NCI-H524 (cell line): ENCODE measurements at regions not wholly inside any gene's neighbourhood (a gene's known extent, or its start where the extent isn't known, plus 50 kb on each side); places are given as distances from the start of the nearest gene placed in this dataset.
"Not testable (repeated sequence)": the region's sequence is repeated elsewhere in the genome, so short reads cannot be mapped to it uniquely, and the experiment has no call there.

Experiments
- DNase-seq, 2 experiments: peaks; one replicate each; lab custom pipeline; 2025; lab: John Stamatoyannopoulos, UW

DNA sequence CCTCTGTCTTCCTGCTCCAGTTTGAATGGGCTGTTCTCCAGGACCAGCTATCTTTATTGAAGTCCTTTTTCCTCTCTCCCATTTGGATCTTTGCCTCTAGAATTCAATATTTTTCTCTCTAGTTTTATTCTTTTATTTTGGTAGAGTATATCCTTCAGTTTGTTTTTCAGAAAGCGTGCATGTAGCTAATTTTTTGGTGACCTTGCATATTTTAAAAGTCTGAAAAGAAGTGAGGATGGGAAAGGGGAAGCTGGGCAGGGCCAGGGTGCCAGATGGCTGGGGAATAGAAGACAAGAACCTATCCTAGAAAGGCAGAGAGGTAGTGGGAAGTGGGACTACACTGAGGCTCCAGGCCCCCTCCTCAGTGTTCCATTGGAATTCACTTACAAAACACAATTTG lies 95.0 kb upstream of the ZBED5 start:
- no peak for DNase-seq

DNA sequence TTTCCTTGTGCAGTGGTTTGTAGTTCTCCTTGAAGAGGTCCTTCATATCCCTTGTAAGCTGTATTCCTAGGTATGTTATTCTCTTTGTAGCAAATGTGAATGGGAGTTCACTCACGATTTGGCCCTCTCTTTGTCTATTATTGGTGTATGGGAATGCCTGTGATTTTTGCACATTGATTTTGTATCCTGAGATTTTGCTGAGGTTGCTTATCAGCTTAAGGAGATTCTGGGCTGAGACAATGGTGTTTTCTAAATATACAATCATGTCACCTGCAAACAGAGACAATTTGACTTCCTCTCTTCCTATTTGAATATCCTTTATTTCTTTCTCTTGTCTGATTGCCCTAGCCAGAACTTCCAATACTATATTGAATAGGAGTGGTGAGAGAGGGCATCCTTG lies 90.1 kb upstream of the ZBED5 start:
- DNase-seq: not testable (repeated sequence)

DNA sequence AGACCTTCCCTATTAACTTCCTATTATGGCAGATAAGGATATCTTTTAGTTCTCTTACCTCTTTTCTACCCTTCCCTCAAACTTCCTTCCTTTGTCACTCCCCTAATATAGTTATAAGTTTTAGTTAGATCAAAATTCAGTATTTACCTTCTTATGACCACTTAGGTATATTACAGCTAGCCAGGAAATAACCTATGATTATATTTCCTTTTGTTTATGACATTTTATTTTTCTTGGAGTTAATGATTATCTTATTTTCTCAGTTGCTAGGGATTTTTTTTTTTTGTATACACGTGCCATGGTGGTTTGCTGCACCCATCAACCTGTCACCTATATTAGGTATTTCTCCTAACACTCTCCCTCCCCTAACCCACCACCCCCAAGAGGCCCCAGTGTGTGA lies 88.2 kb upstream of the ZBED5 start:
- DNase-seq: no peak

DNA sequence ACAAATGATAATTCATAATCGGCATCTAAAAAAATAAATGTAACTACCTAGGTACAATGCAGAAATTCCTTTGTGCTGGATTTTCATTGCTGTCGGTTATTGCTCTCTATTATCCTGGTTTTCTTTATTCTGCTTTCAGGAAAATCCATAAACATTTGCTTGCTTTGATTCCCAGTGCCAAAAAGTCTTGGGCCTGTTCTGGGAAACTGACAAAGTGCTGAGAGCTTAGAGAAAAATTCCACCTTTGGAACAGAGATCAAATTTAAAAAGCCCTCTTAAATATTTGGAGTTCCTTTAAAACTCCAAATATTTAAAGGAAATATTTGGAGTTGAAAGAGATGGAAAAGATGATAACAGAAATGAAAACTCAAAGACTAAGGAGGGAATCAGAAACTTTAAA lies 87.3 kb upstream of the ZBED5 start:
- DNase-seq: no peak

DNA sequence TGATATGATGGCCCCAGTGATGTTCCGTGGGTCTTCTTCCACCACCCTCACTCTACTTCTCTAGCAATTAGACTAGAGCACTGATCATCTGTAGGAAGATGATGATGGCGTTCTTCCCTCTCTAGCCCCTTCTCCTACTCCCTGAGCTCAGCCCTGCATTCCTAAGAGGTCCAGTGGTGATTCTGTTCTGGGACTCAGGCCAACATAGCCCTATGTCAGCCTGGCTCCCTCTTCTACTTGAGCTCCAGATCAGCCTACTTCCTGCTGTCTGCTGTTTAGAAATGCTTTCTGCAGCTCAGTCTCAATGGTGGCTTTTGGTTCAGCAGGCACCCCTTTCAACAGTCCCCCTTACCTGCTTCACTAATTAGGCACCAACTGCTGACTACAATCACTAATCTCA lies 86.1 kb upstream of the ZBED5 start:
- DNase-seq: peak in 1 of 2 experiments; percentile 89

DNA sequence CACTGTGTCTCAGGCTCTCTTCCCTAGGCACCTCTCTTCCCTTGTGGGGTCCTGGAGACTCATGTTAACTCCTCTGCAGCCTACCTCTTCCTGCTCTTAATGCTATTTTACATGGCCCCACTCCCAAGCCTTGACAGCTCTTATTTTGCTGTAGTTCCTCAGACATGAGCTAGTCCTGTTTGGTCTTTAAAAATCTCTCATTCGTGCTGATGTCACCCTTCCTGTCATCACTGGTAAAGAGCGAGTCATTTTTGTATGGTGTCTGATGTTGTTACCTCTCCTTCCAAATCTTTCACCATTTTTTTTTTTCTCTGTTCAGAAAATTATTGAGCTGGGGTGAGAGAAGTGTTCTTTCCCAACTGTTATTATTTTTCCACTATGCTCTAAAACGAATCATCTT lies 84.8 kb upstream of the ZBED5 start:
- no peak for DNase-seq

DNA sequence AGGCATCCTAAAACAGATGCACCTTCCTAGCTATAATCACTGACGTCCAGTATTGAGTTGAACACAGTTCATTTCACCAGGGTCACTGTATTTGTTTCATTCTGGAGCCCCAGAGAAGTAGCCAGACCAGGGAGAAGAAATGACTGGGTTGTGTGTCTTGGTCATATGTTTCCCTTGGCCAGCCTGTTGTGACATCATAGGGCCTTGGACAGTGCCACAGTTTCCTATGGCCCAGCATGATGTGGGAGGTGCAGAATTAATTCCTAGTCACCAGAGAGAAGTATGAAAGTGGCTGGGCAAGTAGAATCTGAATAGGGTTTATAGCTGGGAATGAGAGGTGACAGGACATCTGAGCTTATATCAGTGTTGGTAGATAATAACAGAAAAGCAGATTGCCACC lies 84.0 kb upstream of the ZBED5 start:
- no peak for DNase-seq

DNA sequence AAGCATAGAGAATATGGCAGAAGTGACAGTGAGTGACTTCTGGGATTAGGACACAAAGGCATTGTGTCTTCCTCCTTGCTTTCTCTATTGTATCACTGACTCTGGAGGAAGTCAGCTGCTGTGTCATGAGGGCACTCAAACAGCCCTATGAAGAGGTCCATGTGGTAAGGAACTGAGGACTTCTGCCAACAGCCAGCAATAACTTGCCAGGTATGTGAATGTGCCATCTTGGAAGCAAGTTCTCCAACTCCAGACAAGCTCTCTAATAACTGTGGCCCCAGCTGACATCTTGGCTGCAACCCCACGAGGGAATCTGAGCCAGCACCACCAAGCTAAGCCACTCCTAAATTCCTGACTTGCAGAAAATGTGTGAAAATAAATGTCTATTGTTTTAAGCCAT lies 83.6 kb upstream of the ZBED5 start:
- DNase-seq: no peak

DNA sequence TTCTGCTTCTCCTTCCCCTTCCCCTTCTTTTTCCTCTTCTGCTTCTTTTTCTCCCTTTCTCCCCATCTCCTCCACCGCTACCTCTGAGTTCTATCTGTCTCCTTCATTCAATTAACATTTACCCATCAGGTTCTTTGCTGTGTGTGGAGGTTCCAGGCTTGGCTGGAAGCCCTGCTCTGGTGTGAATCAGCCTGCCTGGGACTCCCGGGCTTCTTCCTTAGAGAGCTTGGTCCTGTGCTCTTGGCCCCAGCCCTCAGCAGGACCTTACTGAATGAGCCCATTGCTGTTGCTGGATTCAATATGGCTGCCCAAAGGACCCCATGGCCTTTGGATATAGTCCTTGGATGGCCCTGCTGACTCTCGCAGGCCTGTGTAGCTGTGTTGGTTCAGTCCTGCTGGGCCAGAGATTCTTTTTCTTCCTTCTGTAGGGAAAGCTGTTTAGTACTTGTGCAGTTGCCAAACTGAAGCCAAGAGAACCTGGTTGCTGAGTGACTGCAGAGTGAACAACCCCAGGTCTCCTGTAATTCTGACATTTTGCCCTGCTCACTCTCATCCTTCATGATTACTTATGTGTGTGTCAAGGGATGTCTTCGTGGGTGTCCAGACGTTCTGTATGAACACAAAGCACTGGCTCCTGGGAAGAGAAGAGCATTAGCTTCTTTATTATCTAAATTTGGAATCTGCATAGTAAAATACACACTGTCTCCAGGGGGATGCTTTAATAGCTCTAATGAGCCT lies 81.0 kb upstream of the ZBED5 start:
- no peak for DNase-seq

DNA sequence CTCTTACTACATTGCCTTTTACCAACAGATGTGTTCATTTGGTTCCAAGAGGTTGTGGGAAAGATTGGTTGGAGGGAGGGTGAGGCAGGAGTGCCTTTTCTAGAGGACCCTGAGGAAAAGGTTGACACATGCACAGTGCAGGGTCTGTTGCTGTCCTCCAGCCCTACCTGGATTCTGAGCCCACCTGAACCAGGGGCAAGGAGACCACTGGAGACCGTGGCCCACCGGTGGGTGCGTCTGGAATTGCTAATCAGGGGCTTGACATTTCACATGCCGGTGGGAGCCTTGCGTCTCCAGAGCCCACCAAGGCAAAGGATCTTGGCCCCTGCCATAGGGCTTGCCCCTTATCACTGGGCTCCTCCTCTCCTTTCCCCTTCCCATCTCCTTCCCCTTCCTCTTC lies 80.4 kb upstream of the ZBED5 start:
- DNase-seq: no peak

DNA sequence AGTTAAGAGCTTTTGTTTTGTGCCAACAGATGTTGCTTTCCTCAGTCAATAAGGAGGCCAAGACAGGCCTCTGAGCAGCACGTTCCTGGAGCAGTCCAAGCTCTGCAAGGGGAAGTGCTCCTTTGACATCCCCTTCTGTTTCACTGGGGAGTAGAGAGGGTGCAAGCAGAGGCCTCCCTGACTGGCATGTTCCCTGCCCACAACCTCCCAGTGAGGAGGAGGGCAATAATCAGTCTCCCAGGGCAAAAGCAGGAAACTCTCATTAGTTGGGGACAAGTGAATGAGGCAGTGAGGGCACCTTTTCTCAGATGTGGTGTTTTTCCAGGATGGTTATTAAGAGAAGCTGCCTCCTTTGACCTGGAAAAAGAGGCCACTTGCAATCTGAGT lies 79.5 kb upstream of the ZBED5 start:
- DNase-seq: peak in 1 of 2 experiments; percentile 80

DNA sequence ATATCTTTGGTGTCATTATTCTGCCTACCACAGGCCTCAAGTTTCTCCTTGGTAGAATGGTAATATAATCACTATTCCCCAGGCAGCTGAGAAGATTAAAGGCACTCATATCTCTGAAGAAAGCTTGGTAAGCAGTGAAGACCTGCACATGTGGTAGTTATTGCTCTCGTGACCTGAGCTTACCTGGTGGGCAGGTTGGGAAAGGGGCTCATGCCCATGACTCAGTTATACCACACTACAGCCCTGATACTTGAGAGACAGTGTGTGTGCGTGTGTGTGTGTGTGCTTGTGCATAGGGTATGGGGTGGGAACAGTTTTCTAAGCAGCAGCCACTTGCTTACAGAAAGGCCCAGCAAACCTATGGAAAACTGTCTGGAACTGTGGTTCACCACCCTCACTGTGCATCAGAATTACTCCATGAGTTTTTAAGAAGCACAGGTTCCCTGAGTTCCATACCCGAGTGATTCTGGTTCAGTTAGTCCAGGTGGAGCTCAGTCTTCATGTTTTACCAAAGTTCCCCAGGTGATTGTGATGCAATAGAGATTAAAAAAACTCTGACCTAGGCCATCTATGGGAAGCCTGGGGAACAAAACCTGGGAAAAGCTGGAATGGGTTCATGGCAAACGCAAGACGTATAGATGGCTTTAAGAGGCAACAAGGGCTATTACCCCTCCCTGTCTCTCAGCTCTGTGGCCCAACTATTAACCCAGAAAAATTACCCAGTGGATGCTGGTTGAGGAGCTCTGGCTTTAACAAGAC lies 79.0 kb upstream of the ZBED5 start:
- DNase-seq: no peak

DNA sequence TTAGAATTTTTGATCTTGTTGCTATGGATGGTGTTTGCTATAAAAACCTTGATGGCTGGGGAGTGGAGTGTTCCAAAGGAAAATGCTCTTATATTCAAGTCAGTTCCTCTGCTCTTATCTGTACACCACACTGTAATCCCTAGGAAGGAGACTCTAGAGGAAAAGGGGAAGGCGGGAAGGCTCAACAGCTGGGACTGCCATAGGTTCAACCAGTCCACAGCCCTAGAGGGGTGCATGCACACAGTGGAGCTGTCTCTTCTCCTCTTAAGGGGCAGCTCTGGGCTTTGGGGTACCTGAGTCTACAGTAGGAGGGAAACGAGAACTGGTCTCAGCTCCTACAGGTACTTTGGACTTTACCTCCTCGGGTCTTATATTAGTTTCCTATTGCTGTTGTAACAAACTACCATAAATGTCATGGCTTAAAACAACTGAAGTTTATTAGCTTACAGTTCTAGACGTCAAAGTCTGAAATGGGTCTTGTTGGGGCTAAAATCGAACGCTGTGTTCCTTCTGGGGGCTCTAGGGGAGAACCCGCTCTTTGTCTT lies 77.2 kb upstream of the ZBED5 start:
- no peak for DNase-seq

DNA sequence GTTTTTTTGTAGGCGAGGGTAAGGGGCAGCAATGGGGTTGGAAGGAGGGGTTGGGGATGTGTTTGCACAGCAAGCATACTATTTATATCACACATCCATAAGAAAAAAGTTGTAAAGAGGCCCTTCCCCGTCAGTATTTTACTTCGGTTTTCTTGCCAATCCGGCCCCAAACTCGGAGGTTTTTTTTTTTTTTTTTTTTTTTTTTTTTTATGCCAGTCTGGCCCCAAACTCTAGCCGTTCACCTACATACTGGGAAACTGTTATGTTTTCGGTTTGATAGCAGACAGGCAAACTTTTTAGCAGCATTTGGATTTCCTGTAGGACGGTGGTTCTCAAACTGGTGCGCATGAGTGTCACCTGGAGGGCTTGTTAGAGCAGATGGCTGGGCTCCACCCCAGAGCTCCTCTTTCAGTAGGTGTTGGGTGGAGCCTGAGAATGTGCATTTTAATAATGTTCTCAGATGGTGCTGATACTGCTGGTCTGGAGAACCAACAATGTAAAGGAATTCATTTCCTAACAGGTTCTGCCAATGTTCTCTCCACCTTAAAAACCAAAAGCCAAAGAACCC lies 76.5 kb upstream of the ZBED5 start:
- DNase-seq: peak in 1 of 2 experiments; percentile 44

DNA sequence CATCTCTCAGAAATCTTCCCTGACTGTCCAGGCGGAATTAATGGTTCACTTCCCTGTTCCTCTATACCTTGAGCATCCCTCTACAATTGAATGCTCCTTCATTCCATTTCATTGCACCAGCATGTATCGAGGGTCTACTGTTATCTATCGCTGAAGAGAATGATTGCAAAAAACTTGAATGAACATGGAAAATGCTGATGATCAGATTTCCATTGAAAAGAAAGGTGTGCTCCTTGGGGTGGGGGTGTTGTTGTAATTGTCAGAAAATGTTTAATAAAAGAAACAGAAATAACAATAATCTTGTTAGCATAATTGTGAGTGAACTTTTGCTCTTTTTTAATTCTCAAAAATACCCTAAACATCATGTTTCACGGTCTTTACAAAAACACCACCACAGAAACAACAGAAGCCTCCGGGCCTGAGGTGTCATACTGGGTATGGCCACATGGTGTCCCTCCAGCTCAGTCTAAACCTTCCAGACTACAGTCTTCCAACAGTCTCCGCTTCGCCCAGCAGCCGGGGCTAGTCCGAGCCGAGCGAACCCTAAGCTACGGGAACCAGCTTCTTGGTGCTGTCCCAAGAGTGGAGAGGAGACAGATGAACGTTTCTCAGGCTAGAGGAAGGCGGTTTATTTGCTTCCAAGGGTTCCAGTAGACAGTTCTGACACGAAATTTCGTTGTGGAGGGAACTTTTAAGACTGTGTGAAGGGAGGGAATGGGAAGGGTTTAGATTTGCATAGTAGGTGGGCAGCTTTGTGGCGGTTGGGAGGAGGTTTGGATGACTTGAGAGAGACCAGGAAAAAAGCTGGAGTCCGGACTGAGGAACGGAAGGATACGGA lies 75.8 kb upstream of the ZBED5 start:
- peak; percentile 87 to 92 for DNase-seq

DNA sequence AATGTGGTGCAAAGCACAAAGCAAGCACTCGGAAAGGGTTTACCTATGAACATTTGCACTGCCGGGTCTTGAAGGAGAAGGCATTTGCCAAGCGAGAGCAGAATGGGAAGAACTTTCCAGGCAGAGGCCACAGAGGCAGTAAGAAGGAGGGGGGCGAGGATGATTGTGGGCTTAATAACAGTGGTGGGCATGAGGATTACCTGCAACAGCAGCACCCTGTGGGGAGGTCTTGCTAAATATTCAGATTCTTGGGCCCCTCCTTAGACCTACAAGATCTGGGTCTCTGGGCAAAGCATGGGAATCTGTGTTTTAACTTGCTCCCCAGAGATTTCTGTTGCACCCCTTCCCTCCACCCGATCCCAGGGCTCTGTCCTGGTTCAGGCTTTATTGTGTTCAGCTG lies 75.1 kb upstream of the ZBED5 start:
- DNase-seq: no peak

DNA sequence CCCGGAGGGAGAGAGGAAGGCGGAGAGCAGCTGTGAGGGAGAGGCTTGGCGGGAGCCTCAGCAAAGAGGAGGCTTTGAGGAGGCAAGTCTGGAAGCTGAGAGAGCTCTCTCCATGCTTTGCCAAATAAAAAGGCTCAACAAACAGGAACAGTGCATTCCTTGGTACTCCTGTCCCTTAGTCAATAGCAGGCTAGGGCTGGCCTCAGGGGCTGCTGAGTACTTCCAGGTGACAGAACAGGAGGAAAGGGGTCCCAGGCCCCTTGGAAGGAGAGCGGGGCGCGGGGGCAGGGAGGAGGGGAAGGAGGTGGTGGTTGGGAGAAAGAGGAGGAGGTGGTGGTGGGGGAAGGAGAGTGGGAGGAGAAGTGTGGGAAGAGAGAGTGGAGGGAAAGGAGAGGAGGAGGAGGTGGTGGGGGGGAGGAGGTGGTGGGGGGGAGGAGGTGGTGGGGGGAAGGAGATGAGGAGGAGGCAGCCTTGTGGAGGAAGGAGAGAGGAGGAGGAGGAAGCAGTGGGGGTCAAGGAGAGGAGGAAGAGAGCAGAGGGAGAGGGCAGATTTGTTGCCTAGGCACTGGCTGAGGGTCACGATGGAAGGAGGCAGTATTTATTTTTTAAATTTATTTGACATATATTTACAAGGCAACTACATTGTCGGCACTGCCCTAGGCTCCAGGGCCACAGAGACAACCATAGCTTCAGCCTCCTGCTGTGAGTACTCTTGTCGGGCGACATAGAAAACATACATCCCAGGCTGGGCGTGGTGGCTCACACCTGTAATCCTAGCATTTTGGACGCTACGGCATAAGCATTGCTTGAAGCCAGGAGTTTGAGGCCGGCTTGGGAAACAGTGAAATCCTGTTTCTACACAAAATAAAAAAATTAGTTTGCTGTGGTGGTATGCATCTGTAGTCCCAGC lies 74.2 kb upstream of the ZBED5 start:
- DNase-seq: peak in 1 of 2 experiments; percentile 35

DNA sequence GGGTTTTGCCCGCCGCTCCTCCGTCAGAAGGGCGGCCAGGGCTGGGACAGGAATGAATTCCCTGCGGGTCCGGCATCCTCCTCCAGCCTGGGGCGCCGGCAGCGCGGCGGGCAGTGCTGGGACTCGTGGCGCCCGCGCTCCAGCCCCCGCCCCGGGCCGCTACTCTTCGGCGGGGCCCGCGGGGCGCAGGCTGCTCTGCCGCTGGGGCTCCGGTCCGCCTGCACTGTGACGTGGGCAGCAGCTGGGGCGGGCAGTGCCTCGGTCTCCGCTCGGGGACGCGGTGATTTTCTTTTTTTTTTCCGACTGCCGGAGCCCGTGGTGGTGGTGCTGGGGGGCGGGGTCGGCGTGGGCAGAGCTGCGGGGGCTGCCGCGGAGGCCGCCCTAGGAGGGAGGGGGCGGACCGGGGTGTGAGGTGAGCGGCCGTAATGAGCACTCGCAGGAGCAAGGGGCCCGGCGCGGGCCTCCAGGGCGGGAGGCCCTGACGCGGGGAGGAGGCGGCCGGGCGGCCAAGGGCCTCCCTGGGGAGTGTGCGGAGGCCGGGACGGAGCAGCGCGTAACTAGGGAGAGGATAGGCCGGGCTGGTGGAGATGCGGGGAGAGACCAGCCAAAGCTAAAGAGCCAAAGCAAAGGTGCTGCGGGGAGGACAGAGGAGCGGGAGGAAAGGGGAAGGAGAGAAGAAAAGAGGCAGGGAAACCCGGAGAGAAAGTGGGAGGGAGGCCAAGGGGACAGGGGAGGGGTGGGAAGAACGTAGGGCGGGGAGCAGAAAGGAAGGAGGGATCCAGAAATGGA lies 73.3 kb upstream of the ZBED5 start:
- peak; percentile 40 to 59 for DNase-seq

DNA sequence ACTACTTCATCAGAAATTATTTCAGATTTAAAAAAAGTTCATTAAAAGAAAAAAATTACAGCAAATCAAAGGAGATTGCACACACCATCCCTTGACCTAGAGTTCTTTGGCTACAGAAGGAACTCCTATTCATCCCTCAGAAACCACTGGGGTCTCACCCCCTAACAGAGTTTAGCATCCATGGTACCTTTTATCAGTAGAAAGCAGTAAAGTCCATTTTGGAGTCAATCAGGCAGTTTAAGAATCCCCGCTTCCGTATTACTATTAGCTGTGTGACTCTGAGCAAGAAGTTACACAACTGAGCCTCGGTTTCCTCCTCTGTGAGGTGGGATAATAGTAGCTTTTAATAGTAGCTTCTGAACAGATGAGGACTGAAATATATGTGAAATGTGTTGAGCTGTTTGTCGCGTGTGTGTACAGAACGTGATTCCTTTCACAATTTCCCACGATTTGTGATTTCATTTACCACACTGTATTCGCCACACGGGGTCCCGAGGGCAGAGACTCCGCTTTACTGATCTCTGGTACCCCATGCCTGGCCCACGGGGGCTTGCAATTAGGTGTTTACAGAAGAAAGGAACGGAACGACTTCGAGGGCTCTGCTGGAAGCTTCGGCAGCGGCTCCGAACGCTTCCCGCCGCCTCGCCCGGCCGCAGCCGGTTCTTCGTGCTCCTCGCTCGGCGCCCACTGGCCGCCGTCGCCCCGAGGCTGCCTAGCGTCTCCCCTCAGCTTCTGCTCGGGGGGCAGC lies 72.5 kb upstream of the ZBED5 start:
- peak in 1 of 2 experiments; percentile 25 for DNase-seq
